Neural progenitor cell (in vitro differentiated cells): ENCODE measurements at regions not wholly inside any gene's neighbourhood (a gene's known extent, or its start where the extent isn't known, plus 50 kb on each side); places are given as distances from the start of the nearest gene placed in this dataset.

Source experiments
- DNase-seq: peaks from one replicate; pipeline ENCODE4 v3.0.0-alpha.2; 2016; ENCODE audit warnings: low spot score
- H2AFZ ChIP-seq: fragments of 200-600 bp; sonication (generic); replicated peaks from 2 replicates; pipeline ENCODE4 v1.6.1; 2016; ENCODE audit warnings: antibody characterized with exemption
- H3F3A ChIP-seq: fragments of 200-600 bp; sonication (generic); 2 replicates; pipeline ENCODE4 v1.6.1; 2016; ENCODE audit warnings: antibody characterized with exemption, low read depth
- H3K27ac ChIP-seq: fragments of 200-600 bp; sonication (generic); 2 replicates; pipeline ENCODE4 v1.5.1; 2016; ENCODE audit warnings: mild to moderate bottlenecking
- H3K27me3 ChIP-seq: fragments of 200-600 bp; sonication (generic); 2 replicates; pipeline ENCODE4 v1.6.1; 2016; ENCODE audit warnings: mild to moderate bottlenecking, moderate library complexity
- H3K36me3 ChIP-seq: fragments of 200-600 bp; sonication (generic); 2 replicates; pipeline ENCODE4 v1.5.1; 2016
- H3K4me1 ChIP-seq: fragments of 200-600 bp; sonication (generic); 2 replicates; pipeline ENCODE4 v1.6.1; 2016; ENCODE audit warnings: mixed run types
- H3K4me2 ChIP-seq: fragments of 200-600 bp; sonication (generic); 2 replicates; pipeline ENCODE4 v1.6.1; 2016
- H3K4me3 ChIP-seq: fragments of 200-600 bp; sonication (generic); 2 replicates; pipeline ENCODE4 v1.5.1; 2016
- H3K79me2 ChIP-seq: fragments of 200-600 bp; sonication (generic); 2 replicates; pipeline ENCODE4 v1.6.1; 2016; ENCODE audit warnings: low read depth
- H3K9ac ChIP-seq: fragments of 200-600 bp; sonication (generic); 2 replicates; pipeline ENCODE4 v1.6.1; 2016
- H3K9me3 ChIP-seq: fragments of 200-600 bp; sonication (generic); 2 replicates; pipeline ENCODE4 v1.5.1; 2016; ENCODE audit warnings: low read depth
- H4K20me1 ChIP-seq: fragments of 200-600 bp; sonication (generic); 2 replicates; pipeline ENCODE4 v1.6.1; 2016; ENCODE audit warnings: low read depth
- H3K27ac Mint-ChIP-seq: 3 replicates; pipeline ENCODE4 v1.8.0; 2021; ENCODE audit warnings: mixed read lengths
- H3K27me3 Mint-ChIP-seq: 2 replicates; pipeline ENCODE4 v1.8.0; 2022; ENCODE audit warnings: low read depth, mild to moderate bottlenecking, inconsistent platforms, moderate library complexity, mixed read lengths; ENCODE audit not compliant: insufficient read depth
- H3K36me3 Mint-ChIP-seq: 3 replicates; pipeline ENCODE4 v1.8.0; 2021; ENCODE audit warnings: mixed read lengths
- H3K4me1 Mint-ChIP-seq: 3 replicates; pipeline ENCODE4 v1.8.0; 2021; ENCODE audit warnings: mixed read lengths
- H3K4me3 Mint-ChIP-seq: 3 replicates; pipeline ENCODE4 v1.8.0; 2021; ENCODE audit warnings: mild to moderate bottlenecking, moderate library complexity, mixed read lengths
- H3K9me3 Mint-ChIP-seq: 3 replicates; pipeline ENCODE4 v1.8.0; 2020; ENCODE audit warnings: mixed read lengths
- CTCF ChIP-seq: fragments of 200-600 bp; sonication (generic); IDR thresholded peaks from 2 replicates; pipeline ENCODE4 v1.5.1; 2017; ENCODE audit warnings: antibody characterized with exemption, mild to moderate bottlenecking
- EZH2 ChIP-seq: fragments of 200-600 bp; sonication (generic); IDR thresholded peaks from 2 replicates; pipeline ENCODE4 v1.6.1; 2017; ENCODE audit warnings: antibody characterized with exemption, mild to moderate bottlenecking, moderate library complexity
- EZH2phosphoT487 ChIP-seq: fragments of 200-600 bp; sonication (generic); IDR thresholded peaks from 2 replicates; pipeline ENCODE4 v1.6.1; 2017; ENCODE audit warnings: antibody characterized with exemption

- H3K27ac ChIP-seq = no peak overlapping the region
- no peaks in the 10 kb centered on the region for H3K4me1 Mint-ChIP-seq
Observed at GRCh38 chr3:110849064-110849463, 222.6 kb upstream of the NECTIN3 start.

DNA sequence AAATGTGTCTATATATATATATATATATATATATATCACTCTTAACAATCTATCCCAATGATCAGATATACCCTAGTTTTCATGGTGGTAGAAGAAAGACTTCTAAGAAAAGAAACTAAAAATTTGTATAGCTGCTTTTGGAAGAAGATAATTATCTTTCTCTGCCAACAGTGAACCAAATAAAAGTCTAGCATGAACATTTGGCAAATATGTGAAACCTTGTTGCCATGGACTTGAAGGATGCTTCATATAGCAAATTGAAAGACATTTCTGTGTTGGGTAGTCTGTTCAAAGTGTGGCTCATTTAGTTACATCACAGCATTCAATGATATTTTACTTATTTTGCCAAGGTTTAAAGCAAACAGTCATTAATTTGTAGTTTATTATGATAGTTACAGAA is 219.9 kb upstream of the NECTIN3 start:
- no peaks in the 10 kb centered on the region for H3K79me2 ChIP-seq
- H3K4me2 ChIP-seq = no peak overlapping the region
- no peak overlapping the region for H3K9ac ChIP-seq
- no peaks in the 10 kb centered on the region for H3F3A ChIP-seq
- H3K4me1 ChIP-seq = no peaks in the 10 kb centered on the region
- H3K4me1 Mint-ChIP-seq = no peaks in the 10 kb centered on the region
- H3K4me3 ChIP-seq = no peak overlapping the region
- no peak for DNase-seq
- no peak overlapping the region for H2AFZ ChIP-seq
- no peak overlapping the region for H3K27ac Mint-ChIP-seq
- no peaks in the 10 kb centered on the region for H3K27me3 Mint-ChIP-seq
- no peaks in the 10 kb centered on the region for H3K36me3 Mint-ChIP-seq
- H3K36me3 ChIP-seq = no peaks in the 10 kb centered on the region
- no peak overlapping the region for H3K4me3 Mint-ChIP-seq
- H4K20me1 ChIP-seq = no peaks in the 10 kb centered on the region
- H3K9me3 ChIP-seq = no peaks in the 10 kb centered on the region
- H3K27me3 ChIP-seq = no peaks in the 10 kb centered on the region
- no peak for TF ChIP-seq CTCF
- TF ChIP-seq EZH2 = no peak
- TF ChIP-seq EZH2phosphoT487 = no peak
- no peaks in the 10 kb centered on the region for H3K9me3 Mint-ChIP-seq
- no peak overlapping the region for H3K27ac ChIP-seq

More at GRCh38 chr3:110849064-110849463, 222.6 kb upstream of the NECTIN3 start:
- Histone ChIP-seq H3K79me2 (no peaks in the 10 kb centered on the region), H3K36me3 (no peaks in the 10 kb centered on the region), H3K9me3 (no peaks in the 10 kb centered on the region), H3K27me3 (no peaks in the 10 kb centered on the region), H2AFZ (no peak overlapping the region), H3K4me2 (no peak overlapping the region), H3K4me1 (no peaks in the 10 kb centered on the region), H3K4me3 (no peak overlapping the region), H3F3A (no peaks in the 10 kb centered on the region), H4K20me1 (no peaks in the 10 kb centered on the region), H3K9ac (no peak overlapping the region)
- no peak for TF ChIP-seq CTCF
- no peak for TF ChIP-seq EZH2phosphoT487
- TF ChIP-seq EZH2 = no peak
- no peak for DNase-seq
- Mint-ChIP-seq H3K27ac (no peak overlapping the region), H3K36me3 (no peaks in the 10 kb centered on the region), H3K9me3 (peaks cover 9% of the 10 kb centered on the region), H3K27me3 (no peaks in the 10 kb centered on the region), H3K4me3 (no peak overlapping the region)

- H3K36me3 Mint-ChIP-seq = no peaks in the 10 kb centered on the region
- H3K27me3 Mint-ChIP-seq = no peaks in the 10 kb centered on the region
- no peak overlapping the region for H3K4me2 ChIP-seq
- H3K4me3 Mint-ChIP-seq = no peak overlapping the region
- H3F3A ChIP-seq = no peaks in the 10 kb centered on the region
- H3K4me1 ChIP-seq = no peaks in the 10 kb centered on the region
- H3K27me3 ChIP-seq = no peaks in the 10 kb centered on the region
- H3K9me3 Mint-ChIP-seq = no peaks in the 10 kb centered on the region
- no peaks in the 10 kb centered on the region for H3K4me1 Mint-ChIP-seq
- no peak overlapping the region for H3K4me3 ChIP-seq
- no peak for TF ChIP-seq EZH2phosphoT487
- TF ChIP-seq CTCF = no peak
- no peak for TF ChIP-seq EZH2
- no peaks in the 10 kb centered on the region for H3K36me3 ChIP-seq
- H2AFZ ChIP-seq = no peak overlapping the region
- DNase-seq = no peak
- no peak overlapping the region for H3K27ac ChIP-seq
- no peaks in the 10 kb centered on the region for H4K20me1 ChIP-seq
- H3K27ac Mint-ChIP-seq = no peak overlapping the region
- H3K79me2 ChIP-seq = no peaks in the 10 kb centered on the region
- H3K9ac ChIP-seq = no peak overlapping the region
- no peaks in the 10 kb centered on the region for H3K9me3 ChIP-seq
Observed at GRCh38 chr3:110855207-110855606, 216.4 kb upstream of the NECTIN3 start.

DNA sequence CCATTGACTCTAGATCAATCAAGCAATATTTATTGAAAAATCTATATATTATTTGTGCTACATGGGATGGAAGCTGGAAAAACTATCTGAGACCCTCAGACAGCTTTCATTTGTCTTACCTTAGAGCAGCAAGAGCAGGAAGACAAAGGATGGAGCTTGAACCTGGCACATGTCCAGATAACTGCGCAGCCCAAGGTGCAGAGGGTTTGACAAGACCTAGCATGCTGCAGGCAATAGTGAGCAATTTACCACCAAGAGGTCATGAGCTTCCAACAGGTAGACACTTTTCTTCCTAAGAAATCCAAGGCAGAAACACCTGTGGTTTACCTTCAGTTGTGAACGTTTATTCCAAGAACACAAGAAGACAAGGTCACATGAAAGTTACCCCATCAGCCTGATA is 214.7 kb upstream of the NECTIN3 start:
- DNase-seq = no peak
- Mint-ChIP-seq H3K36me3 (no peaks in the 10 kb centered on the region), H3K4me1 (no peaks in the 10 kb centered on the region), H3K9me3 (no peaks in the 10 kb centered on the region), H3K4me3 (no peak overlapping the region), H3K27me3 (no peaks in the 10 kb centered on the region), H3K27ac (no peak overlapping the region)
- Histone ChIP-seq H2AFZ (no peak overlapping the region), H3K9ac (no peak overlapping the region), H4K20me1 (no peaks in the 10 kb centered on the region), H3F3A (no peaks in the 10 kb centered on the region), H3K4me2 (no peak overlapping the region), H3K79me2 (no peaks in the 10 kb centered on the region), H3K27ac (no peak overlapping the region), H3K36me3 (no peaks in the 10 kb centered on the region), H3K4me3 (no peak overlapping the region), H3K9me3 (no peaks in the 10 kb centered on the region), H3K27me3 (no peaks in the 10 kb centered on the region), H3K4me1 (no peaks in the 10 kb centered on the region)
- TF ChIP-seq EZH2phosphoT487 (no peak), EZH2 (no peak), CTCF (no peak)
